ENCODE measurements at regions not wholly inside any gene's neighbourhood (a gene's known extent, or its start where the extent isn't known, plus 50 kb on each side); places are given as distances from the start of the nearest gene placed in this dataset.

- DNase-seq: peak; percentile 17
Observed at GRCh38 chr9:106682420-106682819, 180.5 kb upstream of the ZNF462 start.

- no peak for DNase-seq
Observed at GRCh38 chr9:106683454-106683853, 179.5 kb upstream of the ZNF462 start.

GRCh38 chr9:106684940-106685695 is 177.8 kb upstream of the ZNF462 start:
- DNase-seq: no peak

GRCh38 chr9:106689089-106689488 is 173.9 kb upstream of the ZNF462 start:
- no peak for DNase-seq

GRCh38 chr9:106691627-106692026 is 171.3 kb upstream of the ZNF462 start:
- no peak for DNase-seq

- no peak for DNase-seq
Observed at GRCh38 chr9:106693558-106693957, 169.4 kb upstream of the ZNF462 start.

GRCh38 chr9:106696804-106697203 is 166.2 kb upstream of the ZNF462 start:
- DNase-seq: no peak

- DNase-seq: no peak
Observed at GRCh38 chr9:106697390-106697749, 165.6 kb upstream of the ZNF462 start.

GRCh38 chr9:106697750-106698502 is 165.0 kb upstream of the ZNF462 start:
- peak; percentile 26 for DNase-seq

GRCh38 chr9:106700676-106701075 is 162.3 kb upstream of the ZNF462 start:
- DNase-seq: no peak

GRCh38 chr9:106701611-106702010 is 161.4 kb upstream of the ZNF462 start:
- no peak for DNase-seq

- no peak for DNase-seq
Observed at GRCh38 chr9:106704056-106704615, 158.8 kb upstream of the ZNF462 start.

GRCh38 chr9:106707291-106707690 is 155.7 kb upstream of the ZNF462 start:
- DNase-seq: no peak

GRCh38 chr9:106707738-106708474 is 155.1 kb upstream of the ZNF462 start:
- no peak for DNase-seq

- no peak for DNase-seq
Observed at GRCh38 chr9:106708475-106709146, 154.4 kb upstream of the ZNF462 start.

GRCh38 chr9:106712279-106712678 is 150.7 kb upstream of the ZNF462 start:
- no peak for DNase-seq

- no peak for DNase-seq
Observed at GRCh38 chr9:106713206-106713605, 149.8 kb upstream of the ZNF462 start.

GRCh38 chr9:106716820-106717219 is 146.1 kb upstream of the ZNF462 start:
- DNase-seq: no peak

- DNase-seq: peak; percentile 85
Observed at GRCh38 chr9:106717686-106718085, 145.3 kb upstream of the ZNF462 start.

GRCh38 chr9:106718936-106719335 is 144.0 kb upstream of the ZNF462 start:
- peak; percentile 68 for DNase-seq

- no peak for DNase-seq
Observed at GRCh38 chr9:106722051-106722753, 140.8 kb upstream of the ZNF462 start.

GRCh38 chr9:106723926-106724325 is 139.0 kb upstream of the ZNF462 start:
- no peak for DNase-seq

Data from kidney glomerular epithelial cell (primary cell).